ENCODE measurements at regions not wholly inside any gene's neighbourhood (a gene's known extent, or its start where the extent isn't known, plus 50 kb on each side); places are given as distances from the start of the nearest gene placed in this dataset.
A peak's percentile ranks its signal among the peaks of the same experiment; 100 is the strongest.
"Not testable (repeated sequence)": the region's sequence is repeated elsewhere in the genome, so short reads cannot be mapped to it uniquely, and the experiment has no call there.

DNA sequence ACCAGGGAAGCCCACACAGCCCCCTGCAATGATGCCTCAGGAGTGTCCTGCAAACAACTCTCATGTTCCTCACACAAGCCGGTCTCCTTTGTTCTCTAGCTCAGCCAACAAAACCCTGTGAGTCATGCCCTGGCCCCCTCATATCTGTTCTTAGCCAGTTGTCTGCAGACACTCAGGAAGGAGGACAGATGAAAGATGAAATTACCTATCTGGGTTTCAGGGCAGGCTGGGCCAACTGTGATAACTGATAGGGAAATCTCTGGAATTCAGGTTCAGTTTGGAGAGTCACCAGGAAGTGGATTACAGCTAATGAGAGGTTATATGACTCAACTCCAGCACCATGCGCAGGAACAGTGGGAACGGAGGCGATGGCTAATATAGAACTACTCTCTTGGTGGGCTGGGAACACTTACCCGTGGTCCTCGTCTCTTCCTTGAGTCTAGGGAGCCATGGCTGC lies 352.0 kb upstream of the ADAMTS9 start:
- DNase-seq (ENCODE audit: low read depth), result peak; percentile 68

DNA sequence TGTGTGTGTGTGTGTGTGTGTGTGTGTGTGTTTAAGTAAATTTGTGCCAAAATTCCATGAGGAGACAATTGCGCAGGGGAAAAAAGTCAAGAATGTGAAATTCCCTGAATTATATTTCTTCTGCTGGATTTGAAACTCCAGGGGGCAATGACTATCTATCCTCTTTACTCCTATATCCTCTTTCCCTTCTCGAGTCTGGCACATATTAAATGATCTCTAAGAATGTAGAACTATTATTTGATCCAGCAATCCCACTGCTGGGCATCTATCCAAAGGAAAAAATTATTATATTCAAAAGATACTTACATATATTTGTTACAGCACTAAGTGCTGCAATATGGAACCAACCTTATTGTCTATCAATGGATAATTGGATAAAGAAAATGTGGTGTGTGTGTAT lies 350.1 kb upstream of the ADAMTS9 start:
- no peak for DNase-seq (ENCODE audit: low read depth)

DNA sequence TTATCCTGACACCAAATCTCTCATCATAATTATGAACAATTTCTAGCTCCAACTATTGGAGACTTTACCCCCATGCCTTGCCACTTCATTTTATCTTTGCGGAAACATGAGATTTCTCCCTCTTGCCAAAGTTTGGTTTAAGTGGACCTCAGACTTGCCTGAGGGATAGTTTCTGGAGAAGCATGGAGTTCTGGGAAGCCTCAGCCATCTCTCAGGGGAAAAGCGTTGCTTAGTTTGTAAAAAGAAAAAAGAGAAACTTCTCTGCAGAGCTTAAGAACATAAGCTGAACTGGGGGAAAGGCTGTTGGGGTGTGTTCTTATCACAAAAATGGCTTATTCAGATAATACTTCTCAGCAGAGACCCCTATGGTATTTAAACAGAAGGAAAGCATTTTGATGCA lies 347.4 kb upstream of the ADAMTS9 start:
- no peak for DNase-seq (ENCODE audit: low read depth)

DNA sequence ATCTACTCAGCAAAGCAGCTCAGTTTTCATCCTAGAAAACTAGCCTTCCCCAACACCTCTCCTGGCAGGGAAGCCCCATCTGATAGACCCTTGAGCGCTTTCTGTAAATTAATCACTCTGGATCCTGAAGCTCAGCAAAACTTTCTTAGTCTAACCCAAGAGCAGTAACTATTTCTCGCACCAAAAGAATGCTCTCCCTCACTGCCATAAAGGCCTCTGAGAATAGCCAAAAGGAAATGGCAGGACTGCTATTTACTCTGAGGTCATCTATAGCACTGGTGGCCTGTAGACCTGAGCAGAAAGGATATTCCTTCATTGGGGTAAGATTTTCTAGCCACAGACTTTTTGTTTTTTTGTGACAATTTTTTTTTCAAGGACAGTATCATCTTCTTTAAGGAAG lies 345.8 kb upstream of the ADAMTS9 start:
- DNase-seq (ENCODE audit: low read depth), result peak; percentile 37

DNA sequence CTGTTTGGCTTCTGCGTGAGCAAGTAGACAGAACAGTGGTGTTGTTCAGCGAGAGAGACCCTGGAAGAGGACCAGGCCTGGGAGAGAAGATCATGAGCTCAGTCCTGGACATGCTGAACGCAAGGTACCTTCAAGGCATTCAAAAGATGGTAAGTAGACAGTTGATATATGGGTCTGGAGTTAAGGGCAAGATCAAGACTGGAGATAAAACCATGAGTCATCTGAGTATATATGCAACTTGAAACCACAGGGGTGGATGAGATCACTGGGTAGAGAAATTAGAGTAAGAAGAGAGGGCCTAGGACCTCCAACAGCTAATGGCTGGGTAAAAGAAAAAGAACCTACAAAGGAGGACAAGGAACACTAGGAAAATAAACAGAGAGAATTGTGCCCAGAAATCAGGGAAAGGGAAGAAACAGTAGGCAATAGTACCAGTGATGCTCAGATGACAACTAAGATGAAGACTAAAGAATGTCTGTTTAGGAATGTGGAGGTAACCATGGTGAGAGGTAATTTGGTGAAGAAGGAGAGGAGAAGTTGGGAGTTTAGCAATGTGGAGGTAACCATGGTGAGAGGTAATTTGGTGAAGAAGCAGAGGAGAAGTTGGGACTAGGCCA lies 343.2 kb upstream of the ADAMTS9 start:
- DNase-seq (ENCODE audit: low read depth), result peak; percentile 89

DNA sequence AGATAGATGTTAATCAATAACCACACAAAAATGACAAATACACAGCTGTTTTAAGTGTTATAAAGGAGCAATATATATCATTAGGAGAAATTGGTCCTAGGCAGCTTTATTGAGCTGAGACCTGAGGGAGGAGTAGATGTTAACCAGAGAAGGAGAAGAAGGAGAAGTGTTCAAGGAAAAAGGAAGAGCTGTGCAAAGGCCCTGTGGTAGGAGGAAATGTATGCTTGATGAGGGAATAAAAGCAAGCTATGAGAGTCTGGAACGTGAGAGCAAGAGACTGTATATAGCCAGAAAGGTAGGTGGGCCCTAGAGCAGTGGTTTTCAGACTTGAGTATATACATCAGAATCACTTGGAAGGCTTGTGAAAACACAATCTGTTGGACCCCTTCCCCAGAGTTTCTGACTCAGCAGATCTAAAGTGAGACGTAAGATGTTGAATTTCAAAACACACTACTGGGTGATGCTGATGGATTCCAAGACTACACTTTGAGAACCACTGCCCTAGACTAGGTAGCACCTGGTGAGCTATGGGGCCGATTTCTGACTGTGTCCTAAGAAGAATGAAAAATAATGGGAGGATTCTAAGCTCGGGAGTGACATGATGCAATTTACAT lies 342.3 kb upstream of the ADAMTS9 start:
- no peak for DNase-seq (ENCODE audit: low read depth)

DNA sequence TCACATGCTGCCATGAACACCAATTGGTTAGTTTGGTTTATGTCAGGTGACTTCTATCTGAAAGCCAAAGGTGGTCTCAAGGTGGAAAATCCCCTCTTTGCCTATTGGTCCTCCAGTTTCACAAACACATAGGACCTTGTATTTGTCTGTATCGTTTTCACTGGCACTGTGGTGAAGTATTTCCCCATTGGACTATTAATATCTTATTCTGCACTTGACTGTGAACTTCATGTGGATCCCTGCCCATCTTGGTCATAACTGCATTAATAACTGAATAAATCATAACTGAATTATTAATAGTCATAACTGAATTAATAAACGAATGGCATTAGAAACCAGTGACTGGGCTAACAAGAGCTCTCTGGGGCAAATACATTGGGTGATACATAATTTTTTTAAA lies 341.3 kb upstream of the ADAMTS9 start:
- no peak for DNase-seq (ENCODE audit: low read depth)

DNA sequence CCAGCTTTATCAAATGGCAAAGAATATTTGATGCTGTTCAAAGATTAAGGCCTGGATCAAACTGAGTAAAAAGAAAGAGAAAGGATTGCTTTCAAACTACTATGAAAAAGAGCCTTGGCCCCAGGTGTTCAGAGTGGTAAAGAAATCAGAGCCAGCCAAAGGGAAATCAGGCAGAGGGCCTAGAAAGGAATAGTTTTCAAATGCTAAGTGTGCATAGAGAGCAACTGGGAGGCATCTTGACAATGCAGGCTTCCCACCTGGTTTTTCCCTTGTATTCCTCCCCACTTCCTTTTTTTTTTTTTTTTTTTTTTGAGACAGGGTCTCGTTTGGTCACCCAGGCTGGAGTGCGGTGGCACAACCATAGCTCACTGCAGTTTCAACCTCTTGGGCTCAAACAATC lies 340.2 kb upstream of the ADAMTS9 start:
- DNase-seq (ENCODE audit: low read depth), result no peak

DNA sequence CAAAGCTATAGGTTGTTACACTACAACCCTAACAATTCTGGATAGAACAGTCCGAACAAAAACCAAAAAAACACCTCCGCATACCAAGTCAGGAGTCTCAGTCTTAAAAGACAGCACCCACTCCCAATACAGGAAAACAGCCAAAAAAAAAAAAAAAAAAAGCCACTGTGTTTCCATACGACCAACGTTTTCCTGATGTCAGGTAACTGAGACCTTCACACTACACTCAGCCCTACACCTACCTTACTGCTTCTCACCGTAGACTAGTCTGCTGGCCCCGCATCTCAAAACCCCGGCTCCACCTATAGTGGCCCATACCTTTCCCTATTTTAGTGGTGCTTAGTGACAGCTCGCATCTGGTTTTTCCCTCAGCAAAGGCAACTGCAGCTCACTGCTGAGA lies 339.5 kb upstream of the ADAMTS9 start:
- DNase-seq (ENCODE audit: low read depth), result no peak

DNA sequence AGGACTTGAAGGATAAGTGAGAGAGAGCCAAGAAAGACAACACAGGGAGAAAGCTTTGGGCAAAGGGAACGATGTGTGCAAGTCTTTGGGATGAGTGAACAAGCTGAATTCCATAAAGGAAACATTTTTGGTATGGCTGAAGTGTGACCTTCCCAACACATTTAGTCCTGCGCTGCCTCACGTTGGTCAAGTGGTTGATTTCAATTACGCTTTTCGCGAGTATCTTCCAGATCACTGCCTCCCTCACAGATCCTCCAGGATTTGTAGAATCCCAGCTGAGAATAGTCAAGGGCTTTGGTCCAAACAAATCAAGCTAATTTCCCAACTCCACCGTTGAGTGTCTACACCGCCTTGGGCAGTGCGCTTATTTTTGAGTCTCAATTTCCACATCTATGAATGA lies 338.4 kb upstream of the ADAMTS9 start:
- no peak for DNase-seq (ENCODE audit: low read depth)

DNA sequence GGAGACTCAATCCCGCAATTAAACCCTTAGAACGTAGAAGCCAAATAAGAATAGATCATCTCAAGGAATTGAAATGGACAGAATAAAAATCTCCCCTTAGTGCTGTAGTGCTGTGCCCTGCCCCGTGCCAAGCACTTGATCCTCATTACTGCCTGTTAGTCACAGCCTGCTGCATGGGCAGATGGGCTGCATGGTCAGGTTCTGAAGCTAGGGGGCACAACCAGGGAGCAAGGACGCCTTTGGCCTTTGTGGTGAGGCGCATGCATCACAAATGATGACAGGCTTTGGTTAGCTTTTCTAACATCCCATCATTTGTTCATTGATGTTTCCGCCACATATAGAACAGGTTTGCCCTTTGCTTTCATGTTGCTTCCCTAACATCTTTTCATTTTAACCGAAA lies 336.3 kb upstream of the ADAMTS9 start:
- DNase-seq (ENCODE audit: low read depth), result no peak

DNA sequence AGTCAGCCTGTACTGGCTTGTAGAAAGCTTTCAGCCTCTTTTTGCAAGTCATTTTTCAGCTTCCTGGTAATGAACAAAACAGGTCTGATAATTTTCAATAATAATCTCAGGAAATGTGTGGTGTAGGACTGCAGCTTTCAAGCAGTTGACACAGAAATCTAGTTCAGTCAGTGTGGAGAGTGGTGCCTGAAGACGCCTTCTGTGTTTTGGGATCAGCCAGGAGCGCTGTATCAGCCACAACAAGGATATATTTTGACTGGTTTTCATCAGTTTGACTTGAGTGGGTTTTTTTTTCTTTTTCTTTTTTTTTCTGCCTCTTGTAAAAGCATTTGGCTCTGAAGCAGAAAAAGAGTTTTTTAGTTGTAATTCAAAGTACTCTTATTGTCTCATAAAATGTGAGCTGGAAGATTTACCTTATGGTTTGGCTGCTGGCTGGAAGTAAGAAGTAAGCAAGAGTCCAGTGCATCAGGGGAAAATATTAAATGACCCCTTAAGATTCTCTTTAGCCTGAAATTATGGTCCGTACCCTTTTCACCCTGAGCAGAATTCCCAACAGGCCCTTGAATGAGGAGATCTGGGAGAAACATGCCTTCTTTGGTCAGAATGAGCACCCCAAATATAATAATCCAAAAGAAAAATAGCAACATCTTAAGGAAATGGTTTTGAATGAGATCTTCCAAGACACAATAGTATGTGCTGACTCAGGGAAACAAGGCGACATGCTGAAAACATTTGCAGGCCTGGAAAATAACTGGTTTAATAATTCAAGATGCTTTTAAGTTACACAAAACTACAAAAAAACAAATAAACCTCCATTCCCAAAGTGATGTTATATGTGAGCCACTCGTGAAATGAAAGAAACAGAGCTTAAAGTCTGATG lies 332.7 kb upstream of the ADAMTS9 start:
- no peak for DNase-seq (ENCODE audit: low read depth)

DNA sequence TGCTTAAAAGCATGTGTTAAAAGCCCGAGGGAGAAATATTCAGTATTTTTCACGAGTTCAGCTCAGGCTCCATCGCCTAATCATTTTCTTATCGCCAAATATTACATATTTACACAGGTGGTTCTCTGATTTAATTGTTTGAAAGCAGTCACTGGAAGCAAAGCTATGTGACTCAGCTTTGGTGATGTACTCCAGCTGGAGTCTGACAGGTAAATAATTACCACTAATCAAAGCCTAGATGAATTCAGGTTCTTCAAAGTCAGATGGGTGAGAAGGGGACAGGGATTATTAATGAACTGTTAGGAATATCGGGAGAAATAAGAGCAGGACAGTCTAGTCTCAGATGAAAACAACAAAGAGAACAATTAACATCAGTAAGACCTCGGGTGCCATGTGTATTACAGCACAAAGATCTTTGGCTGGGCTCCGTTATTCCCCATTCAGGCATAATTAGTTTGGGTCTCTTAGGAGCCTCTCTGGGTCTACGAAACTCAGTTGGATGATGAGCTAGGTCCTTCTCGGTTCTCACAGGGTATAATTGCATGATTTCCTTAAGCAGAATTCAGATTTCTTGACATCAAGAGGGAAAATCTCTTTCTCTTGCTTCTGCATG lies 331.7 kb upstream of the ADAMTS9 start:
- DNase-seq (ENCODE audit: low read depth), result no peak

DNA sequence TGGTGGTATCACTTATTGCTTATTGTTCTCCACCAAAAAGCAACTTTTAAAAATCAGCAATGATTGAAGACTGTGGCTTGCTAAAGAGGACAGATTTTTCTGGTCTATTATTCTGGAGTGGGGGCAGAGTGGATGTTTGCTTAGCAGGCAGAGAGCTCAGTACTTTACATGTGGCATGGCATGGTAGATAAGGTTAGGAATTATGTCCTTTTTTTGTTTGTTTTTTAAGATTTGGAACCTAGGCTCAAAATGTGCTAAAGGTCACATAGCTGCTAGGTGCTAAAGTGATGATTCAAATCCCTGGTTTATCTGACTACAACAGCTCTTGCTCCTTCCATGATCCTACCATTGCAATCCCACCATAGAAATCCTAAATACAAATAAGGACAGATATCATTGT lies 331.0 kb upstream of the ADAMTS9 start:
- DNase-seq (ENCODE audit: low read depth), result no peak

DNA sequence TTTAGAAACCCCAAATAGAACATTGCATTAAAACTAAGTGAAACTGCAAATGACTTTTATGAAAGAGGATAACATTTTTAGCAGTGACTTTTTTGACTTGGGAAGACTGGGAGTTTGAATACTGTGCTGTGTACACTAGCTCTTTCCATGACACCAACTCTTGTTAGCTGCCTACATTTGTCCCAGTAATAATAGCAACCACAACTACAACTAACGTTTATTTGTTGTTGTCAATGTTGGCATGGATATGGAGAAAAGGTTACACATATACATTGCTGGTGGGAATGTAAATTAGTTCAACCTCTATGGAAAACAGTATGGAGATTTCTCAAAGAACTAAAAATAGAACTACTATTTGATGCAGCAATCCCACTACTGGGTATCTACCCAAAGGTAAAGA lies 329.6 kb upstream of the ADAMTS9 start:
- no peak for DNase-seq (ENCODE audit: low read depth)

DNA sequence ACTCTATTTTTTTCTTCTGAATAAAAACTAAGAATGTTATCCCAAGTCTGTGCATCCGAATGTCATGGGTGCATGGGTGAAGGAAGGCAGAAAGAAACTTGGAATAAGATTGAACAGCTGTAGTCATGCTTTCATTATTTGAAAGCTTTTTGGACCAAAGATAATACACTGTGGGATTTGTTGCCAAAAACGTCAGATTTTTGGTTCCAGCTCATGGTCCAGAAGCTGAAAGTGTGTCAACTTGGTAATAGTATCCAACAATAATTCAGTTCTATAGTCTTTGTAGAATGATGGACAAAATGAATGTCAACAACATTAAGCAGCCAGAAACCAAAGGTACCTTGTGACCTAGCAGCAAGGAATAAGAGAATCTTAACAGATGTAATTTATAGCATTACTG lies 327.9 kb upstream of the ADAMTS9 start:
- no peak for DNase-seq (ENCODE audit: low read depth)

DNA sequence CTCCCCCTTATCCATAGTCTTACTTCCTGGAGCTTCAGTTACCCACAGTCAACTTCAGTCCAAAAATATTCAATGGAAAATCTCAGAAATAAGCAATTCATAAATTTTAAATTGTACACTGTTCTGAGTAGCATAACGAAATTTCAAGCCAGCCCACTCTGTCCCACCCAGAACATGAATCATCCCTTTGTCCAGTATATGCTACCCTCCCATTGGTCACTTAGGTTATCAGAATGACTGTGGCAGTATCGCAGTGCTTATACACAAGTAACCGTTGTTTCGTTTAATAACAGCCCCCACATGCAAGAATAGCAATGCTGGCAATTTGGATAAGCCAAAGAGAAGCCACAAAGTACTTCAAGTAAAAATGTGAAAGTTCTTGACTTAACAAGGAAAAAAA lies 325.3 kb upstream of the ADAMTS9 start:
- no peak for DNase-seq (ENCODE audit: low read depth)

DNA sequence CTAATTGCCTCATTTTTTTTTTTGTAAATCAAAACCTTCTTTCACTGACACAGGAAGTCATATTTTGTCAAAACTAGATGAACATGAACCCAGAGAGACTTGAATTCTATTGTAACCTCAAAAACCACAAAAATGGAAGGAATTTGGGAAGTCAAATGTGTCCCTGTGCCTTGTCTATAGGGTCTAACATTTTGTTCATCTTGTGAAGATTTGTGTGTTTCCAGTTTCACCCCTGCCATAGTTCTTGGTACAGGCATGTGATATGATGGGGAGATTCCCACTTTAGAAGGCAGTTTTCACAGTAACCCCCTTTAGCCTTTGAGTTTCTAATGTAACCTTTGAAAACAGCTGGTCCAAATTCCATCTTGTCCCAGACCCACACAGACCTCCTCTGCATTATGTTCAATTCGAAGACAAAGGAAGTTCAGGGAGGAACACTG lies 318.5 kb upstream of the ADAMTS9 start:
- DNase-seq (ENCODE audit: low read depth), result peak; percentile 73

DNA sequence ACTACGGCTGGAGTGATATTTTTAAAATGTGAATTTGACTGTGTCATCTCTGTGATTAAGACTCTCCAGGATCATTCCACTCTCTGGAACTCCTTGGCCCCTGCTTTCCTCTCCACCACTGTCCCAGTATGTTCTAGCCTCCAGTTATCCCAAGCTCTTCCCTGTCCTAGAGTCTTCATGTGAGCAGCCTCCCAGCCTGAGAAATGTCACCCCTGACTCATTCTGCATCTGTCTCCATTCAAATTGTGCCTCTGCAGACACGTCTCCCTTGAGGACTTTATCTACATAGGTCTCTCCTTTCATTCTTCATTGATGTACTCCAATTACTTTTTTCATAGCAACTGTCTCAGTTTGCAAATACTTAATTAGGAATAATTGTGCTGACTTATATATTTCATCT lies 317.7 kb upstream of the ADAMTS9 start:
- peak; percentile 30 for DNase-seq (ENCODE audit: low read depth)

DNA sequence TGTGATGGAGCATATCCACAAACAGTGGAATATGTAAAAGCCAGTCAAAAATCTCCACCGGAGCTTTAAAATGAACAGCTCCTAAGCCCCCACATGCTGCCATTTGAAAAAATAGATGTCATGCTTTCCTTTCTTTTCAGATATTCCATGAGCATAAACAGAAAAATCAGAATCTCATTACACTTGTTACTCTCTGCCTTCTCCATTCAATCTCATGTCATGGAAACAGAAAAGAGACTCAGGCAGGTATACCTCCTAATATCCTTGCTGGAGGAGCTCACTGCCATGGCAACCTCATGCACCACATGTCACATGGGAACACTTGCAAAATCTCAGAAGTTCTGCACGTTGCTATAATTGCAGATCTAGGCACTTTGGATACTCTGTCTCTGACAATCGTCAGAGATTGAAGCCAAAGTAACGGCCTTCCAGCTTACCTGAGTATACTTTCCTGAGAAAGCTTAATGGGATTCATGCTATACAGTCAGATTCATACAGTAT lies 317.0 kb upstream of the ADAMTS9 start:
- DNase-seq (ENCODE audit: low read depth), result no peak

DNA sequence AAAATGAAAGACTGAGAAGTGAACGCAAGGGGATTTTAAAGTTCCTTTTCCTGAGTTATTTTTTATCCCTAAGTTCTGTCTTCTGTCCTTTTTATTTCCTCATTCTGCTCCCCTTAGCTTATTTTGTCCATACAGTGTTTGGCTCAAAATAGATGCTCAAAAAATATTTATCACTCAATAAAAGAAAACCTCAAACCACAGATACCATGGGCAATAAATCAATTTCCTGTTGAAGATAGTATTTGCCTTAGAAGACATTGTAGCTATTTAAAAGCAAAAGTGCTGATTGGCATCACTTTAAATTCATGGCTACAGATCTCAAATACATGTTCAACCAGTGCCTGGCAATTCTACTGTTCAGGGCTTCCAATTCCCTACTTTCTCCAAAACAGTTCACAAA lies 316.5 kb upstream of the ADAMTS9 start:
- no peak for DNase-seq (ENCODE audit: low read depth)

DNA sequence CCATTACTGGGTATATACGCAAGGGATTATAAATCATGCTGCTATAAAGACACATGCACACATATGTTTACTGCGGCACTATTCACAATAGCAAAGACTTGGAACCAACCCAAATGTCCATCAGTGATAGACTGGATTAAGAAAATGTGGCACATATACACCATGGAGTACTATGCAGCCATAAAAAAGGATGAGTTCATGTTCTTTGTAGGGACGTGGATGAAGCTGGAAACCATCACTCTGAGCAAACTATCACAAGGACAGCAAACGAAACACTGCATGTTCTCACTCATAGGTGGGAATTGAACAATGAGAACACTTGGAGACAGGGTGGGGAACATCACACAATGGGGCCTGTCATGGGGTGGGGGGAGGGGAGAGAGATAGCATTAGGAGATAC lies 313.3 kb upstream of the ADAMTS9 start:
- not testable (repeated sequence) for DNase-seq (ENCODE audit: low read depth)

Measured in M059J (cell line).